IMR-90 (cell line): ENCODE measurements at regions not wholly inside any gene's neighbourhood (a gene's known extent, or its start where the extent isn't known, plus 50 kb on each side); places are given as distances from the start of the nearest gene placed in this dataset.

Experiments
- ATAC-seq: fragments of 200-7000 bp; cut with Tn5 transposase; 2 replicates; pipeline ENCODE4 v1.9.1; 2020; ENCODE audit warnings: low read depth, mild to moderate bottlenecking, moderate library complexity
- BruUV-seq: library from RNA; stranded (reverse); fragments of 400-500 nt; replicated peaks from 2 replicates; lab custom pipeline; 2021; lab: Mats Ljungman, UMichigan
- CTCF ChIA-PET: fragments of 300-600 bp; formaldehyde crosslinking; extraction: SDS; loops from one replicate; lab custom pipeline; 2021; ENCODE audit warnings: antibody characterized with exemption; lab: Yijun Ruan, JAX
- POLR2A ChIA-PET: fragments of 300-600 bp; sonication (Branson Sonifier 250); formaldehyde crosslinking; loops from one replicate; lab custom pipeline; 2022; ENCODE audit warnings: antibody characterized with exemption; ENCODE audit not compliant: unreplicated experiment; lab: Charles Lee
- DNase-seq: peaks from one replicate; pipeline ENCODE4 v3.0.0; 2013
- H2AFZ ChIP-seq: replicated peaks from 2 replicates; pipeline ENCODE3; 2013; ENCODE audit warnings: low read length, mild to moderate bottlenecking; ENCODE audit not compliant: poor library complexity
- H2AK5ac ChIP-seq: 2 replicates; pipeline ENCODE4 v1.6.1; 2013; ENCODE audit warnings: low read depth, low read length, inconsistent platforms
- H2AK9ac ChIP-seq: replicated peaks from 2 replicates; pipeline ENCODE3; 2013; ENCODE audit warnings: mild to moderate bottlenecking, low read depth, low read length, moderate library complexity; ENCODE audit not compliant: poor library complexity
- H2BK120ac ChIP-seq: 2 replicates; pipeline ENCODE4 v1.6.1; 2013; ENCODE audit warnings: low read depth, low read length, inconsistent platforms
- H2BK15ac ChIP-seq: 3 replicates; pipeline ENCODE4 v1.6.1; 2013; ENCODE audit warnings: low read depth, low read length, inconsistent platforms
- H2BK20ac ChIP-seq: 2 replicates; pipeline ENCODE4 v1.6.1; 2013; ENCODE audit warnings: low read depth, mild to moderate bottlenecking, inconsistent platforms, low read length, moderate library complexity
- H2BK5ac ChIP-seq: 2 replicates; pipeline ENCODE4 v1.6.1; 2013; ENCODE audit warnings: mild to moderate bottlenecking, low read depth, low read length, inconsistent platforms; ENCODE audit not compliant: poor library complexity, severe bottlenecking
- H3K14ac ChIP-seq: replicated peaks from 2 replicates; pipeline ENCODE4 v1.6.1; 2013; ENCODE audit warnings: low read depth, low read length, inconsistent platforms
- H3K18ac ChIP-seq: 2 replicates; pipeline ENCODE4 v1.6.1; 2013; ENCODE audit warnings: low read depth, low read length, control low read depth
- H3K23ac ChIP-seq: 2 replicates; pipeline ENCODE4 v1.6.1; 2013; ENCODE audit warnings: low read depth, low read length, inconsistent platforms
- H3K27ac ChIP-seq: 2 replicates; pipeline ENCODE4 v1.5.1; 2013; ENCODE audit warnings: mild to moderate bottlenecking, control low read depth, low read length; ENCODE audit not compliant: insufficient read depth
- H3K27me3 ChIP-seq: 2 replicates; pipeline ENCODE4 v1.6.1; 2013; ENCODE audit warnings: low read length; ENCODE audit not compliant: control insufficient read depth, insufficient read depth
- H3K36me3 ChIP-seq: 2 replicates; pipeline ENCODE4 v1.6.1; 2013; ENCODE audit warnings: low read length, mixed read lengths; ENCODE audit not compliant: control insufficient read depth, insufficient read depth
- H3K4ac ChIP-seq: 2 replicates; pipeline ENCODE4 v1.6.1; 2013; ENCODE audit warnings: low read depth, low read length, inconsistent platforms
- H3K4me1 ChIP-seq: 2 replicates; pipeline ENCODE4 v1.6.1; 2013; ENCODE audit warnings: low read length, mixed read lengths; ENCODE audit not compliant: control insufficient read depth, insufficient read depth
- H3K4me2 ChIP-seq: 2 replicates; pipeline ENCODE4 v1.6.1; 2013; ENCODE audit warnings: low read depth, mild to moderate bottlenecking, control low read depth, low read length, moderate library complexity
- H3K4me3 ChIP-seq: 2 replicates; pipeline ENCODE4 v1.5.1; 2013; ENCODE audit warnings: low read depth, mild to moderate bottlenecking, control low read depth, low read length, moderate library complexity; ENCODE audit not compliant: insufficient read depth
- H3K56ac ChIP-seq: 2 replicates; pipeline ENCODE4 v1.6.1; 2013; ENCODE audit warnings: low read length, inconsistent platforms; ENCODE audit not compliant: insufficient read depth; ENCODE audit errors: extremely low read depth
- H3K79me1 ChIP-seq, 2 experiments: 2 replicates each; pipeline ENCODE4 v1.6.1; 2013; ENCODE audit warnings: low read length in 2 of 2, inconsistent platforms in 1 of 2, low read depth in 1 of 2
- H3K9ac ChIP-seq: 2 replicates; pipeline ENCODE4 v1.6.1; 2013; ENCODE audit warnings: low read depth, low read length, control low read depth
- H3K9me1 ChIP-seq: 2 replicates; pipeline ENCODE4 v1.6.1; 2013; ENCODE audit warnings: low read length, inconsistent platforms; ENCODE audit not compliant: insufficient read depth
- H3K9me3 ChIP-seq: 2 replicates; pipeline ENCODE4 v1.6.1; 2013; ENCODE audit warnings: low read length; ENCODE audit not compliant: control insufficient read depth, insufficient read depth
- H4K20me1 ChIP-seq: 2 replicates; pipeline ENCODE4 v1.6.1; 2013; ENCODE audit warnings: low read length, inconsistent platforms; ENCODE audit not compliant: insufficient read depth
- H4K5ac ChIP-seq: 2 replicates; pipeline ENCODE4 v1.6.1; 2013; ENCODE audit warnings: mild to moderate bottlenecking, low read depth, low read length, control low read depth
- H4K8ac ChIP-seq, 2 experiments: 2 replicates each; pipeline ENCODE4 v1.6.1; 2013; ENCODE audit warnings: low read depth in 2 of 2, low read length in 2 of 2, control low read depth in 1 of 2, inconsistent platforms in 1 of 2
- H4K91ac ChIP-seq: 2 replicates; pipeline ENCODE4 v1.6.1; 2013; ENCODE audit warnings: low read depth, low read length, inconsistent platforms; ENCODE audit not compliant: insufficient read depth
- BHLHE40 ChIP-seq: fragments of 150-350 bp; IDR thresholded peaks from 2 replicates; pipeline ENCODE4 v1.6.1; 2016; ENCODE audit warnings: mild to moderate bottlenecking, low read depth, low read length
- CHD1 ChIP-seq: IDR thresholded peaks from 2 replicates; pipeline ENCODE4 v1.6.1; 2012; ENCODE audit warnings: low read depth, low read length, improper control_type of control experiment
- CTCF ChIP-seq: conservative IDR thresholded peaks from 2 replicates; pipeline ENCODE4 v1.5.1; 2012; ENCODE audit warnings: mild to moderate bottlenecking, low read depth, low read length, improper control_type of control experiment
- FOS ChIP-seq: fragments of 150-350 bp; IDR thresholded peaks from 2 replicates; pipeline ENCODE4 v1.6.1; 2016; ENCODE audit warnings: low read depth, low read length
- MAFK ChIP-seq: IDR thresholded peaks from 2 replicates; pipeline ENCODE4 v1.6.1; 2012; ENCODE audit warnings: low read depth, low read length, improper control_type of control experiment
- MAZ ChIP-seq: IDR thresholded peaks from 2 replicates; pipeline ENCODE4 v1.6.1; 2012; ENCODE audit warnings: low read depth, mild to moderate bottlenecking, low read length, improper control_type of control experiment, moderate library complexity, borderline replicate concordance
- MXI1 ChIP-seq: IDR thresholded peaks from 2 replicates; pipeline ENCODE4 v1.6.1; 2012; ENCODE audit warnings: low read depth, mild to moderate bottlenecking, low read length, moderate library complexity, borderline replicate concordance
- NFE2L2 ChIP-seq: fragments of 150-350 bp; IDR thresholded peaks from 2 replicates; pipeline ENCODE4 v1.6.1; 2016; ENCODE audit warnings: low read depth, mild to moderate bottlenecking, low read length
- POLR2A ChIP-seq: IDR thresholded peaks from 2 replicates; pipeline ENCODE4 v1.6.1; 2012; ENCODE audit warnings: mild to moderate bottlenecking, low read depth, low read length
- RAD21 ChIP-seq: IDR thresholded peaks from 2 replicates; pipeline ENCODE4 v1.6.1; 2012; ENCODE audit warnings: low read length, improper control_type of control experiment
- RCOR1 ChIP-seq: IDR thresholded peaks from 2 replicates; pipeline ENCODE4 v1.6.1; 2012; ENCODE audit warnings: mild to moderate bottlenecking, low read length, improper control_type of control experiment; ENCODE audit not compliant: insufficient replicate concordance
- RFX5 ChIP-seq: IDR thresholded peaks from 2 replicates; pipeline ENCODE4 v1.8.0; 2012; ENCODE audit warnings: low read depth, mild to moderate bottlenecking, low read length, moderate library complexity
- SMC3 ChIP-seq: fragments of 150-350 bp; IDR thresholded peaks from 2 replicates; pipeline ENCODE4 v1.6.1; 2016; ENCODE audit warnings: low read depth, mild to moderate bottlenecking, antibody characterized with exemption, low read length, moderate library complexity
- WGBS, 2 experiments: methylation state at CpG; one replicate each; pipeline versions ENCODE4 v1.1.5 to v1.1.7; 2013; ENCODE audit warnings: missing lambda C conversion rate in 2 of 2; ENCODE audit not compliant: insufficient read length in 1 of 2; ENCODE audit errors: extremely low coverage in 2 of 2; 5-methylcytosine and 5-hydroxymethylcytosine counted together
- dilution Hi-C: fragments of 300-500 bp; cut with HindIII; formaldehyde crosslinking; loops from one replicate; pipeline ENCODE4 v1.14.3; 2018; ENCODE audit warnings: low sequenced_read_pairs; ENCODE audit not compliant: unreplicated experiment
- in situ Hi-C: fragments of 300-500 bp; cut with MboI; formaldehyde crosslinking; loops from 3 replicates; pipeline ENCODE4 v1.14.3; 2019; ENCODE audit warnings: low sequenced_read_pairs, inconsistent platforms, mixed read lengths
- intact Hi-C: fragments of 100-400 bp; cut with micrococcal nuclease; formaldehyde crosslinking; loops from 2 replicates; pipeline ENCODE4 v1.10.0; 2022
- TF ChIP-seq, protein P1 (sequence below): fragments of 150-350 bp; IDR thresholded peaks from 2 replicates; pipeline ENCODE4 v1.6.1; 2016; ENCODE audit warnings: low read depth, mild to moderate bottlenecking, low read length, moderate library complexity, borderline replicate concordance

DNA sequence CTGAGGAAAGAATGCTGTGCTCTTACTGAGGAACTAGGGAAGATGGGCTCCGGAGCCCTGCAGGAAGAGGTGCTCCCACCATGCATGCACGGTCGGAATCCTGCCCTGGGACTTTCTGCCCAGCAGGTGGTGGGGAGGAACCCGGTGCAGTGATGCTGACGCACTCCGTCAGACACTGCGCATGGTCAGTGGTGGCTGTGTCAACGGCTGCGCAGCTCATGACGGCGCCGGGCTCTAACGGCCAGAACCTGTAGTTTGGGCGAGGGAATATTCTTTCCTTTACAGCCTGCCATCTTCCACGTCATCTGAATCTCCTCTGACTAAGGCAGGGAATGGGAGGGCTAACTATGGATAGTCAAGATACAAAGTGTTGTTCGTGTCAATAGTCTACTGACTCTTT is 189.2 kb upstream of the MGMT start:
- no peak overlapping the region for H4K8ac ChIP-seq
- H3K4me3 ChIP-seq: no peak overlapping the region
- no TSS peak for BruUV-seq
- no peak overlapping the region for H2AK9ac ChIP-seq
- no peak for DNase-seq
- H3K9me3 ChIP-seq: peaks cover 21% of the 10 kb centered on the region
- no peak overlapping the region for H3K23ac ChIP-seq
- WGBS, 2 experiments: 92% methylated on average over 7 of the region's 16 CpGs; no CpG with 5 or more reads in 1 of the 2 experiments
- dilution Hi-C loops: no loop called here
- H2BK15ac ChIP-seq: no peak overlapping the region
- TF ChIP-seq, protein P1, sequence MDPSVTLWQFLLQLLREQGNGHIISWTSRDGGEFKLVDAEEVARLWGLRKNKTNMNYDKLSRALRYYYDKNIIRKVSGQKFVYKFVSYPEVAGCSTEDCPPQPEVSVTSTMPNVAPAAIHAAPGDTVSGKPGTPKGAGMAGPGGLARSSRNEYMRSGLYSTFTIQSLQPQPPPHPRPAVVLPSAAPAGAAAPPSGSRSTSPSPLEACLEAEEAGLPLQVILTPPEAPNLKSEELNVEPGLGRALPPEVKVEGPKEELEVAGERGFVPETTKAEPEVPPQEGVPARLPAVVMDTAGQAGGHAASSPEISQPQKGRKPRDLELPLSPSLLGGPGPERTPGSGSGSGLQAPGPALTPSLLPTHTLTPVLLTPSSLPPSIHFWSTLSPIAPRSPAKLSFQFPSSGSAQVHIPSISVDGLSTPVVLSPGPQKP: no peak
- no peak for TF ChIP-seq RCOR1
- no peak for TF ChIP-seq NFE2L2
- no peak for TF ChIP-seq SMC3
- TF ChIP-seq MXI1: no peak
- TF ChIP-seq MAFK: no peak
- no peak for TF ChIP-seq RFX5
- TF ChIP-seq CHD1: no peak
- no peak for TF ChIP-seq POLR2A
- no peak for TF ChIP-seq RAD21
- no peak for TF ChIP-seq FOS
- TF ChIP-seq BHLHE40: no peak
- no peak for TF ChIP-seq CTCF
- no peak for TF ChIP-seq MAZ
- H3K9me1 ChIP-seq: no peaks in the 10 kb centered on the region
- intact Hi-C loops: no loop called here
- H4K91ac ChIP-seq: no peak overlapping the region
- H4K5ac ChIP-seq: no peak overlapping the region
- H3K36me3 ChIP-seq: no peaks in the 10 kb centered on the region; the same call in 1 of the 2 replicates
- ChIA-PET CTCF (no interaction called here), POLR2A (no interaction called here)
- H3K9ac ChIP-seq: no peak overlapping the region
- H3K4ac ChIP-seq: no peak overlapping the region
- H3K27ac ChIP-seq: no peak overlapping the region
- no peak overlapping the region for H2BK120ac ChIP-seq
- ATAC-seq: no peak
- H2BK20ac ChIP-seq: no peak overlapping the region
- no peaks in the 10 kb centered on the region for H3K79me1 ChIP-seq
- no peak overlapping the region for H3K18ac ChIP-seq
- H4K20me1 ChIP-seq: no peaks in the 10 kb centered on the region
- no peak overlapping the region for H3K4me2 ChIP-seq
- H3K4me1 ChIP-seq: no peaks in the 10 kb centered on the region
- no peak overlapping the region for H3K14ac ChIP-seq
- no peak overlapping the region for H2AFZ ChIP-seq
- H3K56ac ChIP-seq: no peak overlapping the region
- no peaks in the 10 kb centered on the region for H3K27me3 ChIP-seq
- H2AK5ac ChIP-seq: no peak overlapping the region
- in situ Hi-C loops: no loop called here
- no peak overlapping the region for H2BK5ac ChIP-seq
